WTC11 (cell line): ENCODE measurements at regions not wholly inside any gene's neighbourhood (a gene's known extent, or its start where the extent isn't known, plus 50 kb on each side); places are given as distances from the start of the nearest gene placed in this dataset.

Experiments
- ATAC-seq: fragments of 200-7000 bp; cut with Tn5 transposase; 2 replicates; pipeline ENCODE4 v1.10.0; 2021; ENCODE audit warnings: mild to moderate bottlenecking, moderate library complexity
- CTCF ChIA-PET: fragments of 300-600 bp; sonication (Branson Sonifier 250); formaldehyde crosslinking; loops from one replicate; lab custom pipeline; 2021; ENCODE audit warnings: antibody characterized with exemption; lab: Charles Lee
- POLR2A ChIA-PET: fragments of 350-600 bp; sonication (Branson Sonifier 250); formaldehyde crosslinking; loops from one replicate; lab custom pipeline; 2021; ENCODE audit warnings: antibody characterized with exemption; lab: Charles Lee
- DNase-seq: peaks from one replicate; pipeline ENCODE4 v3.0.0; 2021; ENCODE audit warnings: low spot score
- H3K27ac Mint-ChIP-seq: 2 replicates; pipeline ENCODE4 v1.8.0; 2021; ENCODE audit warnings: mixed read lengths
- H3K27me3 Mint-ChIP-seq: 2 replicates; pipeline ENCODE4 v1.8.0; 2021; ENCODE audit warnings: low read depth, mild to moderate bottlenecking, moderate library complexity, mixed read lengths
- H3K36me3 Mint-ChIP-seq: 2 replicates; pipeline ENCODE4 v1.8.0; 2021; ENCODE audit warnings: mixed read lengths
- H3K4me1 Mint-ChIP-seq: 2 replicates; pipeline ENCODE4 v1.8.0; 2022; ENCODE audit warnings: mixed read lengths
- H3K4me3 Mint-ChIP-seq: 2 replicates; pipeline ENCODE4 v1.8.0; 2021; ENCODE audit warnings: mild to moderate bottlenecking, moderate library complexity, mixed read lengths
- H3K9me3 Mint-ChIP-seq: 2 replicates; pipeline ENCODE4 v1.8.0; 2021; ENCODE audit warnings: mixed read lengths
- ELF4 ChIP-seq: sonication (generic); formaldehyde crosslinking; IDR thresholded peaks from 2 replicates; pipeline ENCODE4 v1.8.1; 2022; ENCODE audit warnings: low read depth, mild to moderate bottlenecking, moderate library complexity, missing genetic modification reagents
- ERG ChIP-seq: fragments of 250-450 bp; sonication (Bioruptor Pico); IDR thresholded peaks from 2 replicates; pipeline ENCODE4 v1.8.0; 2021; ENCODE audit warnings: mild to moderate bottlenecking
- GABPB1 ChIP-seq: sonication (generic); formaldehyde crosslinking; IDR thresholded peaks from 2 replicates; pipeline ENCODE4 v1.8.1; 2023; ENCODE audit warnings: mild to moderate bottlenecking, missing genetic modification reagents
- HMGA2 ChIP-seq: fragments of 250-450 bp; sonication (Bioruptor Pico); IDR thresholded peaks from 2 replicates; pipeline ENCODE4 v1.4.0; 2021; ENCODE audit warnings: mild to moderate bottlenecking, moderate library complexity
- JUN ChIP-seq: sonication (generic); formaldehyde crosslinking; IDR thresholded peaks from 2 replicates; pipeline ENCODE4 v1.8.0; 2023; ENCODE audit warnings: mild to moderate bottlenecking, missing genetic modification reagents
- MLX ChIP-seq: sonication (generic); formaldehyde crosslinking; IDR thresholded peaks from 2 replicates; pipeline ENCODE4 v1.8.1; 2023; ENCODE audit warnings: mild to moderate bottlenecking, missing genetic modification reagents, moderate library complexity
- NR3C1 ChIP-seq: sonication (generic); formaldehyde crosslinking; conservative IDR thresholded peaks from 2 replicates; pipeline ENCODE4 v1.8.1; 2023; ENCODE audit warnings: low read depth, mild to moderate bottlenecking, missing genetic modification reagents
- OVOL2 ChIP-seq: fragments of 250-450 bp; sonication (Bioruptor Pico); IDR thresholded peaks from 2 replicates; pipeline ENCODE4 v1.9.0; 2021; ENCODE audit warnings: mild to moderate bottlenecking, borderline replicate concordance
- PRDM15 ChIP-seq: sonication (generic); formaldehyde crosslinking; IDR thresholded peaks from 2 replicates; pipeline ENCODE4 v1.8.0; 2022; ENCODE audit warnings: missing genetic modification reagents
- SOX15 ChIP-seq: fragments of 250-450 bp; sonication (Bioruptor Pico); IDR thresholded peaks from 2 replicates; pipeline ENCODE4 v1.9.0; 2021; ENCODE audit warnings: mild to moderate bottlenecking
- TEAD4 ChIP-seq: sonication (generic); formaldehyde crosslinking; IDR thresholded peaks from 2 replicates; pipeline ENCODE4 v1.8.0; 2022; ENCODE audit warnings: mild to moderate bottlenecking, missing genetic modification reagents
- USF1 ChIP-seq: sonication (generic); formaldehyde crosslinking; IDR thresholded peaks from 2 replicates; pipeline ENCODE4 v1.8.0; 2022; ENCODE audit warnings: mild to moderate bottlenecking, missing genetic modification reagents
- ZMAT4 ChIP-seq: fragments of 250-450 bp; sonication (Bioruptor Pico); IDR thresholded peaks from 2 replicates; pipeline ENCODE4 v1.9.0; 2021; ENCODE audit warnings: mild to moderate bottlenecking
- ZNF138 ChIP-seq: sonication (generic); formaldehyde crosslinking; conservative IDR thresholded peaks from 2 replicates; pipeline ENCODE4 v1.8.1; 2022; ENCODE audit warnings: mild to moderate bottlenecking, moderate library complexity, missing genetic modification reagents
- ZNF317 ChIP-seq: sonication (generic); formaldehyde crosslinking; IDR thresholded peaks from 2 replicates; pipeline ENCODE4 v1.8.1; 2023; ENCODE audit warnings: low read depth, mild to moderate bottlenecking, moderate library complexity, missing genetic modification reagents, borderline replicate concordance
- ZNF396 ChIP-seq: fragments of 250-450 bp; sonication (Bioruptor Pico); IDR thresholded peaks from 2 replicates; pipeline ENCODE4 v1.8.0; 2021; ENCODE audit warnings: mild to moderate bottlenecking, moderate library complexity, borderline replicate concordance
- TF ChIP-seq, protein P1 (sequence below): sonication (generic); formaldehyde crosslinking; IDR thresholded peaks from 2 replicates; pipeline ENCODE4 v1.8.0; 2022; ENCODE audit warnings: mild to moderate bottlenecking, missing genetic modification reagents
- TF ChIP-seq, protein P2 (sequence below): sonication (generic); formaldehyde crosslinking; IDR thresholded peaks from 2 replicates; pipeline ENCODE4 v1.8.1; 2023; ENCODE audit warnings: mild to moderate bottlenecking, missing genetic modification reagents
- TF ChIP-seq, protein P3 (sequence below): sonication (generic); formaldehyde crosslinking; IDR thresholded peaks from 2 replicates; pipeline ENCODE4 v1.8.1; 2023; ENCODE audit warnings: mild to moderate bottlenecking, missing genetic modification reagents
- TF ChIP-seq, protein P4 (sequence below): fragments of 200-600 bp; IDR thresholded peaks from 2 replicates; pipeline ENCODE4 v1.8.0; 2022; ENCODE audit warnings: antibody characterized with exemption
- TF ChIP-seq, protein P5 (sequence below): sonication (generic); formaldehyde crosslinking; IDR thresholded peaks from 2 replicates; pipeline ENCODE4 v1.8.1; 2022; ENCODE audit warnings: low read depth, mild to moderate bottlenecking, moderate library complexity, missing genetic modification reagents, borderline replicate concordance

- TF ChIP-seq, protein P1, sequence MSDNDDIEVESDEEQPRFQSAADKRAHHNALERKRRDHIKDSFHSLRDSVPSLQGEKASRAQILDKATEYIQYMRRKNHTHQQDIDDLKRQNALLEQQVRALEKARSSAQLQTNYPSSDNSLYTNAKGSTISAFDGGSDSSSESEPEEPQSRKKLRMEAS (CRISPR knock-in tag) = no peak
- no peak for TF ChIP-seq SOX15 (CRISPR knock-in tag)
- TF ChIP-seq HMGA2 (CRISPR knock-in tag) = no peak
- no peak for TF ChIP-seq PRDM15 (CRISPR knock-in tag)
- no peak for TF ChIP-seq OVOL2 (CRISPR knock-in tag)
- TF ChIP-seq TEAD4 (CRISPR knock-in tag) = no peak
- no peak for TF ChIP-seq ZMAT4
These were observed 59.2 kb upstream of the ACTRT2 start (continued) for GRCh38 chr1:2962061-2962460.

- DNase-seq (no peak), ATAC-seq (no peak)
- ChIA-PET POLR2A (no interaction called here), CTCF (no interaction called here)
- Mint-ChIP-seq H3K4me3 (no peak overlapping the region), H3K36me3 (peaks cover 29% of the 10 kb centered on the region), H3K9me3 (peaks cover 36% of the 10 kb centered on the region), H3K27ac (no peak overlapping the region), H3K4me1 (no peaks in the 10 kb centered on the region), H3K27me3 (peaks cover 8% of the 10 kb centered on the region; the same call in 1 of the 2 replicates)
- TF ChIP-seq, protein P2, sequence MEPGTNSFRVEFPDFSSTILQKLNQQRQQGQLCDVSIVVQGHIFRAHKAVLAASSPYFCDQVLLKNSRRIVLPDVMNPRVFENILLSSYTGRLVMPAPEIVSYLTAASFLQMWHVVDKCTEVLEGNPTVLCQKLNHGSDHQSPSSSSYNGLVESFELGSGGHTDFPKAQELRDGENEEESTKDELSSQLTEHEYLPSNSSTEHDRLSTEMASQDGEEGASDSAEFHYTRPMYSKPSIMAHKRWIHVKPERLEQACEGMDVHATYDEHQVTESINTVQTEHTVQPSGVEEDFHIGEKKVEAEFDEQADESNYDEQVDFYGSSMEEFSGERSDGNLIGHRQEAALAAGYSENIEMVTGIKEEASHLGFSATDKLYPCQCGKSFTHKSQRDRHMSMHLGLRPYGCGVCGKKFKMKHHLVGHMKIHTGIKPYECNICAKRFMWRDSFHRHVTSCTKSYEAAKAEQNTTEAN (CRISPR knock-in tag) = no peak
- TF ChIP-seq ELF4 (CRISPR knock-in tag) (no peak), ZNF138 (CRISPR knock-in tag) (no peak), JUN (CRISPR knock-in tag) (no peak), ZNF317 (CRISPR knock-in tag) (no peak), GABPB1 (CRISPR knock-in tag) (no peak), USF1 (no peak)
- TF ChIP-seq, protein P3, sequence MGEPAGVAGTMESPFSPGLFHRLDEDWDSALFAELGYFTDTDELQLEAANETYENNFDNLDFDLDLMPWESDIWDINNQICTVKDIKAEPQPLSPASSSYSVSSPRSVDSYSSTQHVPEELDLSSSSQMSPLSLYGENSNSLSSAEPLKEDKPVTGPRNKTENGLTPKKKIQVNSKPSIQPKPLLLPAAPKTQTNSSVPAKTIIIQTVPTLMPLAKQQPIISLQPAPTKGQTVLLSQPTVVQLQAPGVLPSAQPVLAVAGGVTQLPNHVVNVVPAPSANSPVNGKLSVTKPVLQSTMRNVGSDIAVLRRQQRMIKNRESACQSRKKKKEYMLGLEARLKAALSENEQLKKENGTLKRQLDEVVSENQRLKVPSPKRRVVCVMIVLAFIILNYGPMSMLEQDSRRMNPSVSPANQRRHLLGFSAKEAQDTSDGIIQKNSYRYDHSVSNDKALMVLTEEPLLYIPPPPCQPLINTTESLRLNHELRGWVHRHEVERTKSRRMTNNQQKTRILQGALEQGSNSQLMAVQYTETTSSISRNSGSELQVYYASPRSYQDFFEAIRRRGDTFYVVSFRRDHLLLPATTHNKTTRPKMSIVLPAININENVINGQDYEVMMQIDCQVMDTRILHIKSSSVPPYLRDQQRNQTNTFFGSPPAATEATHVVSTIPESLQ (CRISPR knock-in tag) = no peak
These were observed 58.7 kb upstream of the ACTRT2 start for GRCh38 chr1:2962541-2962940.

DNA sequence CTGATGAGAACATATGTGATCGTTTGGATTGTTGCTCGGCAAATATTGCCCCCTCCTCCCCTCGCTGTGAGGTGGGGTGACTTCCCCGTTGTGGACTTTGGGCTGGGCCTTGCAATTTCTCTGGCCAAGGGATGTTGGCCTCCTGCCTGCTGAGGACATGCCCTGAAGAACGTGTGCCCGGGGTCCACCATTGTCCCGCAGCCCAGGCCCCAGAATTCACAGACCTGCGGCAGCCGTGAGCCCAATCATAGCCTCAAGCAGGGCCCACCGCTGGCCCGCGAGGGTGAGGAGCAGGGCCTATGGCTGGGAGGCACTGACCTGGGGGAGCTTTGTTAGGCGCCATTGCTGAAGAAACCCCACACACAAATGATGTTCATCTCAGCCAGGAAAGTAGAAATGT lies 58.3 kb upstream of the ACTRT2 start:
- ChIA-PET POLR2A (no interaction called here), CTCF (no interaction called here)
- peaks cover 25% of the 10 kb centered on the region for H3K36me3 Mint-ChIP-seq
- no peak overlapping the region for H3K27ac Mint-ChIP-seq
- no peak overlapping the region for H3K4me3 Mint-ChIP-seq
- ATAC-seq (no peak), DNase-seq (no peak)
- peaks cover 8% of the 10 kb centered on the region; the same call in 1 of the 2 replicates for H3K27me3 Mint-ChIP-seq
- H3K4me1 Mint-ChIP-seq = no peaks in the 10 kb centered on the region
- peaks cover 32% of the 10 kb centered on the region for H3K9me3 Mint-ChIP-seq
- TF ChIP-seq MLX (CRISPR knock-in tag) = no peak
- no peak for TF ChIP-seq ERG (CRISPR knock-in tag)
- no peak for TF ChIP-seq ZNF396 (CRISPR knock-in tag)
- no peak for TF ChIP-seq NR3C1 (CRISPR knock-in tag)
- TF ChIP-seq JUN (CRISPR knock-in tag) = no peak
- TF ChIP-seq, protein P4, sequence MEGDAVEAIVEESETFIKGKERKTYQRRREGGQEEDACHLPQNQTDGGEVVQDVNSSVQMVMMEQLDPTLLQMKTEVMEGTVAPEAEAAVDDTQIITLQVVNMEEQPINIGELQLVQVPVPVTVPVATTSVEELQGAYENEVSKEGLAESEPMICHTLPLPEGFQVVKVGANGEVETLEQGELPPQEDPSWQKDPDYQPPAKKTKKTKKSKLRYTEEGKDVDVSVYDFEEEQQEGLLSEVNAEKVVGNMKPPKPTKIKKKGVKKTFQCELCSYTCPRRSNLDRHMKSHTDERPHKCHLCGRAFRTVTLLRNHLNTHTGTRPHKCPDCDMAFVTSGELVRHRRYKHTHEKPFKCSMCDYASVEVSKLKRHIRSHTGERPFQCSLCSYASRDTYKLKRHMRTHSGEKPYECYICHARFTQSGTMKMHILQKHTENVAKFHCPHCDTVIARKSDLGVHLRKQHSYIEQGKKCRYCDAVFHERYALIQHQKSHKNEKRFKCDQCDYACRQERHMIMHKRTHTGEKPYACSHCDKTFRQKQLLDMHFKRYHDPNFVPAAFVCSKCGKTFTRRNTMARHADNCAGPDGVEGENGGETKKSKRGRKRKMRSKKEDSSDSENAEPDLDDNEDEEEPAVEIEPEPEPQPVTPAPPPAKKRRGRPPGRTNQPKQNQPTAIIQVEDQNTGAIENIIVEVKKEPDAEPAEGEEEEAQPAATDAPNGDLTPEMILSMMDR = no peak
- TF ChIP-seq, protein P5, sequence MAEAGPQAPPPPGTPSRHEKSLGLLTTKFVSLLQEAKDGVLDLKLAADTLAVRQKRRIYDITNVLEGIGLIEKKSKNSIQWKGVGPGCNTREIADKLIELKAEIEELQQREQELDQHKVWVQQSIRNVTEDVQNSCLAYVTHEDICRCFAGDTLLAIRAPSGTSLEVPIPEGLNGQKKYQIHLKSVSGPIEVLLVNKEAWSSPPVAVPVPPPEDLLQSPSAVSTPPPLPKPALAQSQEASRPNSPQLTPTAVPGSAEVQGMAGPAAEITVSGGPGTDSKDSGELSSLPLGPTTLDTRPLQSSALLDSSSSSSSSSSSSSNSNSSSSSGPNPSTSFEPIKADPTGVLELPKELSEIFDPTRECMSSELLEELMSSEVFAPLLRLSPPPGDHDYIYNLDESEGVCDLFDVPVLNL (CRISPR knock-in tag) = no peak
